A673 (cell line): ENCODE measurements at regions not wholly inside any gene's neighbourhood (a gene's known extent, or its start where the extent isn't known, plus 50 kb on each side); places are given as distances from the start of the nearest gene placed in this dataset.

ENCODE experiments used
- CTCF ChIP-seq: fragments of 300-800, 200-600 bp; sonication (generic); conservative IDR thresholded peaks from 2 replicates; pipeline ENCODE4 v1.5.1; 2017; ENCODE audit warnings: low read depth, mild to moderate bottlenecking, antibody characterized with exemption, low read length, moderate library complexity, mixed read lengths
- EZH2 ChIP-seq: fragments of 200-600 bp; sonication (generic); IDR thresholded peaks from 2 replicates; pipeline ENCODE4 v1.6.1; 2017; ENCODE audit warnings: borderline replicate concordance, low read depth, mild to moderate bottlenecking, mixed read lengths, antibody characterized with exemption, low read length; ENCODE audit not compliant: poor library complexity, severe bottlenecking

- no peak for TF ChIP-seq CTCF
- no peak for TF ChIP-seq EZH2
Observed at GRCh38 chr7:84705079-84705478, 481.8 kb downstream of the SEMA3D start.
